ENCODE measurements at regions not wholly inside any gene's neighbourhood (a gene's known extent, or its start where the extent isn't known, plus 50 kb on each side); places are given as distances from the start of the nearest gene placed in this dataset.
"Not testable (repeated sequence)": the region's sequence is repeated elsewhere in the genome, so short reads cannot be mapped to it uniquely, and the experiment has no call there.

DNA sequence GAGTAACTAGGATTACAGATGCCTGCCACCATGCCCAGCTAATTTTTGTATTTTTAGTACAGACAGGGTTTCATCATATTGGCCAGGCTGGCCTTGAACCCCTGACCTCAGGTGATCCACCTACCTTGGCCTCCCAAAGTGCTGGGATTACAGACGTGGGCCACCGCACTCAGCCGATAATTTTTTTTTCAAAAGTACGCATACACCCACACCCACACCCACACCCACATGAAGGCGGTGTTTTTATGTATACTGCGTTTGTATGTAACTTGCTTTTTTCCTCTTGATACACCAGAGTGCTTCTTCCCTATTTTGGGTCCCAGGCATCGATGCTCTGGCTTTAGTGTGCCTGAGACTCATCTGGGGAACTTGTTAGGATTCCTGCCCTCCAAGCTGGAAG, 2932.3 kb downstream of the RPIA start:
- TF ChIP-seq POLR2A, CTCF (IDR thresholded peaks at IDR 0.05): not testable (repeated sequence)

Measured in Peyer's patch (tissue), 4 donors.